HG02870 (cell line): ENCODE measurements at regions not wholly inside any gene's neighbourhood (a gene's known extent, or its start where the extent isn't known, plus 50 kb on each side); places are given as distances from the start of the nearest gene placed in this dataset.

Source experiments
- ATAC-seq: cut with Tn5 transposase; IDR thresholded peaks from one replicate; pipeline ENCODE4 v1.9.1; 2021; ENCODE audit warnings: mild to moderate bottlenecking, moderate library complexity; ENCODE audit not compliant: unreplicated experiment

GRCh38 chr18:59760212-59760611 lies 63.0 kb upstream of the CCBE1 start:
- no peak for ATAC-seq

- no peak for ATAC-seq
These were observed 61.6 kb upstream of the CCBE1 start for GRCh38 chr18:59758837-59759236.

- ATAC-seq = no peak
These were observed 60.9 kb upstream of the CCBE1 start for GRCh38 chr18:59758106-59758505.

- ATAC-seq = no peak
These were observed 55.4 kb upstream of the CCBE1 start for GRCh38 chr18:59752666-59753065.

- ATAC-seq = no peak
These were observed 54.0 kb upstream of the CCBE1 start for GRCh38 chr18:59751186-59751585.

GRCh38 chr18:59748628-59749360 lies 51.6 kb upstream of the CCBE1 start:
- no peak for ATAC-seq
